Ovary (tissue), 7 donors: ENCODE measurements at regions not wholly inside any gene's neighbourhood (a gene's known extent, or its start where the extent isn't known, plus 50 kb on each side); places are given as distances from the start of the nearest gene placed in this dataset.

Experiments used
- DNase-seq, 5 donors: peaks; one replicate each; pipeline ENCODE4 v3.0.0-alpha.2; 2019 to 2020
- H3K27ac ChIP-seq, 2 donors: fragments of 200-600 bp; one replicate each; pipeline versions ENCODE4 v1.5.1 to v1.8.0; 2019 to 2022
- H3K27me3 ChIP-seq: fragments of 200-600 bp; one replicate; pipeline ENCODE4 v1.8.0; 2022
- H3K36me3 ChIP-seq: fragments of 200-600 bp; sonication (generic); one replicate; pipeline ENCODE4 v1.5.1; 2019
- H3K4me1 ChIP-seq: one replicate; pipeline ENCODE4 v1.8.1; 2013; ENCODE audit warnings: mild to moderate bottlenecking, moderate library complexity; ENCODE audit not compliant: insufficient read depth
- H3K4me3 ChIP-seq: fragments of 200-600 bp; sonication (generic); one replicate; pipeline ENCODE4 v1.5.1; 2017
- H3K9me3 ChIP-seq, 2 donors: fragments of 200-600 bp in 1 of 2; sonication (generic) in 1 of 2; one replicate each; pipeline versions ENCODE4 v1.5.1 to v1.8.1; 2013 to 2019; ENCODE audit warnings: mild to moderate bottlenecking in 1 of 2, moderate library complexity in 1 of 2
- EP300 ChIP-seq: sonication (generic); formaldehyde crosslinking; IDR thresholded peaks from one replicate; pipeline ENCODE4 v1.6.1; 2017; ENCODE audit warnings: antibody characterized with exemption
- POLR2A ChIP-seq: fragments of 450-650 bp; IDR thresholded peaks from one replicate; pipeline ENCODE4 v1.6.1; 2017; ENCODE audit warnings: antibody characterized with exemption, mild to moderate bottlenecking, moderate library complexity
- WGBS, 3 donors: extraction: QIAGEN DNeasy Blood & Tissue Kit in 1 of 3; methylation state at CpG; one replicate each; pipeline versions ENCODE4 v1.1.5 to v1.1.7; 2013 to 2017; 5-methylcytosine and 5-hydroxymethylcytosine counted together
- intact Hi-C, 4 donors: fragments of 100-400 bp; cut with DNase I; formaldehyde crosslinking; loops; one replicate each; pipeline versions ENCODE4 v1.11.0 to v1.15.1; 2022 to 2023
- TF ChIP-seq, protein P1 (sequence below), 3 donors: fragments of 450-650 bp in 2 of 3; fragments of 200-600 bp in 1 of 3; IDR thresholded peaks; one replicate each; pipeline versions ENCODE4 v1.5.1 to v1.8.0; 2016 to 2022; ENCODE audit warnings: antibody characterized with exemption in 3 of 3, mild to moderate bottlenecking in 1 of 3
- donor health status: DM: no; HTN: no; CAD: no; lungs with moderate emphysema.
- donor health status: DM: no; HTN: no; CAD: no.
- donor health status: Bipolar disorder and iron deficiency.
- donor health status: DM: no; HTN: no; CAD: no.
- donor health status: DM: yes; HTN: yes; CAD: no.

DNA sequence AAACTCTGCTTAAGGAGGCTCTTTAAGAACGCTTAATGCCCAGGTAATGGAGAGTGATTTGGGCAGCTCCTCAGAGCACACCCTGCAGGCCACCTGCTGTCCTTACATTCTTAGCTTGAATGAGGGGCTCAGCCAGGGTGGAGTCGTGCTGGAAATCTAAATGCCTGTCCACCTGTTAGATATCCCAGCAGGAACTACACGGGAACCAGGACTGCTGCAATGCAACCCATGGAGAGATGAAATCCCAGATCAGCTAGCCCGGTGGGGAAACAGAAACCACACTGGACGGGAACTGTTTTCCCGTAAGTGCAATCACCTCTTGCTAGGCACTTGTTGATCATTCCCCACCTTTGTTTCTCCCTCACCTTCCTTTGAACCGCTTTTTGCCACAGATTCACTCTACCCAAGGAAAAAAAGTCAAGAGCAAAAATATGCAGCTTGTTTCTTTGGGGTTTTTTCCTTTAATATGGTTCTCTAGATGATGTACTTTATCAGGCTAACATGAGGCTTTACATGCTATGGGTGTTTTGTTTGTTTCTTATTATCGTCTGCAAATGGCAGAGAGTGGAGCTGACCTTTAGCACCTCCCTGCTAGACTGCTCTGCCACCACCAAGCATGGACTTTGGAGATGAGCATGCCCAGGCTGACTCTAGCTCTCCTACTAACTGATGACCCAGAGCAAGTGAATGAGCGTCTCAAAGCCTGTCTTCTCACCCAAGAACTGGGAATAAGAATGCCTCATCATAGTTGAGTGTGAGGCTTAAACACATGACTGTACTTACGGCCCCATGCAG lies 125.9 kb upstream of the TNFAIP3 start:
- Histone ChIP-seq H3K9me3 (no peaks in the 10 kb centered on the region), H3K4me3 (no peak overlapping the region), H3K36me3 (no peaks in the 10 kb centered on the region), H3K4me1 (peaks cover 11% of the 10 kb centered on the region), H3K27me3 (no peaks in the 10 kb centered on the region), H3K27ac (no peak overlapping the region)
- whole genome bisulfite sequencing, 3 donors = 89 to 93% (median 90%) methylated on average over 10 of the region's 10 CpGs
- intact Hi-C loops = no loop called here
- no peak for TF ChIP-seq EP300
- TF ChIP-seq, protein P1, sequence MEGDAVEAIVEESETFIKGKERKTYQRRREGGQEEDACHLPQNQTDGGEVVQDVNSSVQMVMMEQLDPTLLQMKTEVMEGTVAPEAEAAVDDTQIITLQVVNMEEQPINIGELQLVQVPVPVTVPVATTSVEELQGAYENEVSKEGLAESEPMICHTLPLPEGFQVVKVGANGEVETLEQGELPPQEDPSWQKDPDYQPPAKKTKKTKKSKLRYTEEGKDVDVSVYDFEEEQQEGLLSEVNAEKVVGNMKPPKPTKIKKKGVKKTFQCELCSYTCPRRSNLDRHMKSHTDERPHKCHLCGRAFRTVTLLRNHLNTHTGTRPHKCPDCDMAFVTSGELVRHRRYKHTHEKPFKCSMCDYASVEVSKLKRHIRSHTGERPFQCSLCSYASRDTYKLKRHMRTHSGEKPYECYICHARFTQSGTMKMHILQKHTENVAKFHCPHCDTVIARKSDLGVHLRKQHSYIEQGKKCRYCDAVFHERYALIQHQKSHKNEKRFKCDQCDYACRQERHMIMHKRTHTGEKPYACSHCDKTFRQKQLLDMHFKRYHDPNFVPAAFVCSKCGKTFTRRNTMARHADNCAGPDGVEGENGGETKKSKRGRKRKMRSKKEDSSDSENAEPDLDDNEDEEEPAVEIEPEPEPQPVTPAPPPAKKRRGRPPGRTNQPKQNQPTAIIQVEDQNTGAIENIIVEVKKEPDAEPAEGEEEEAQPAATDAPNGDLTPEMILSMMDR (IDR thresholded peaks at IDR 0.05) = no peak
- DNase-seq = no peak

DNA sequence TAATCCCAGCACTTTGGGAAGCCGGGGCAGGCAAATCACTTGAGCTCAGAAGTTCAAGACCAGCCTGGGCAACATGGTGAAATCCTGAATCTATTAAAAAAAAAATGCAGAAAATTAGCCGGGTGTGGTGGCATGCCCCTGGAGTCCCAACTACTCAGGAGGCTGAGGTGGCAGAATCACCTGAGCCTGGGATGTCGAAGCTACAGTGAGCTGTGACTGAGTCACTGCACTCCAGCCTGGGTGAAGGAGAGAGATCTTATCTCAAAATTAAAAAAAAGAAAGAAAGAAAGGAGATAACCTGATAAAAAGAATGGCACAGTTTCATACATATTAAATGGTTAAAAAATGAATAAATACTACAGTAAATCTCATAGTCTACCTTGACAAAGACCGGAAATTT lies 123.6 kb upstream of the TNFAIP3 start:
- 95 to 97% (median 95%) methylated on average over 4 of the region's 4 CpGs for whole genome bisulfite sequencing, 3 donors

DNA sequence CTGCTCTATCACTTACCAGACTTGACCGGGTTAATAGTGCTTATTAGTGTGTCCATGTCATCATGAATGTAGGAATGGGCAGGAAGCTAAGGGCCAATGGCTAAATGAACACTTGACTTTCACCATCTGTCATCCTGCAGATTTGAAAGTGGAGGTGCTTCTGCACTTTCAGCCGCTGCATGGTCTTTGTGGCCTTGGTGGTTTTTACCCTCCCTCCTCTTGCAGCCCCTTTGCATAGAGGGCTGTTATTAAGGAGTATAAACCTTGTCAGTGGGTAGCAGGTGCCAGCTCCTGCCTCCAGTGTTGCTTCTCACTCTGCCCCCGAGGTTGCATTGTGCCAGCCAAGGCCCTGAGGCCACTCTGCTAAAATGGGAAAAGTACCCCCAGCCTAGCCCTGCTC lies 122.2 kb upstream of the TNFAIP3 start:
- H3K4me3 ChIP-seq = no peak overlapping the region
- TF ChIP-seq, protein P1 (IDR thresholded peaks at IDR 0.05) = no peak
- TF ChIP-seq POLR2A (no peak), EP300 (no peak)
- intact Hi-C loops = no loop called here
- H3K27me3 ChIP-seq = no peaks in the 10 kb centered on the region
- H3K36me3 ChIP-seq = no peaks in the 10 kb centered on the region
- H3K9me3 ChIP-seq = no peaks in the 10 kb centered on the region
- peak overlapping the region in 1 of 2 donors; percentile 54 for H3K27ac ChIP-seq
- H3K4me1 ChIP-seq = peaks cover 15% of the 10 kb centered on the region
- DNase-seq = no peak
- 80 to 93% (median 84%) methylated on average over 3 of the region's 3 CpGs for WGBS, 3 donors

More for the DNA sequence above, 123.6 kb upstream of the TNFAIP3 start:
- Histone ChIP-seq H3K27me3 (no peaks in the 10 kb centered on the region), H3K9me3 (no peaks in the 10 kb centered on the region), H3K36me3 (no peaks in the 10 kb centered on the region), H3K4me1 (peaks cover 13% of the 10 kb centered on the region), H3K4me3 (no peak overlapping the region), H3K27ac (no peak overlapping the region)
- no peak for DNase-seq
- no peak for TF ChIP-seq POLR2A
- TF ChIP-seq, protein P1 (IDR thresholded peaks at IDR 0.05) = no peak
- TF ChIP-seq EP300 = no peak
- intact Hi-C loops = no loop called here

DNA sequence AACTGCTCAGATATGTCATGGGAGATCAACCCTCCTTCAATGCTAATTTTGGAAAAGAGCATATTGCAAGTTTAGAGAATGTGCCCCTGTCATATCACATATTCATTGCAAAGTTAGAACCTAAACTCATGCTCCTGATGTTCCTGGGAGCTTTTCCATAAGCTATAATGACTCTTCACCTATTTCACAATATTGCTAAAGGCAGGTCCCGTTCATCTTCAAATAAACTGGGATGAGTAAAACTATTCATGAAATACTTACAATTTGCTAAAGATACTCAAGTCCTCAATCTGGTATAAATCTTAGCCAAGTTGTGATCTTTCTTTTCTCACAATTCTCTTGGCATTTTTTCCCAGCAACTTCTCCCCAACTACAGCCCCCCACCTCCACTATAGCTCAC lies 121.7 kb upstream of the TNFAIP3 start:
- Histone ChIP-seq H3K4me1 (peaks cover 15% of the 10 kb centered on the region), H3K36me3 (no peaks in the 10 kb centered on the region), H3K27me3 (no peaks in the 10 kb centered on the region), H3K27ac (peak overlapping the region in 1 of 2 donors; percentile 54), H3K4me3 (no peak overlapping the region), H3K9me3 (no peaks in the 10 kb centered on the region)
- WGBS, 3 donors = 17 to 21% (median 20%) methylated on average over 1 of the region's 1 CpG
- intact Hi-C loops = no loop called here
- no peak for DNase-seq
- TF ChIP-seq, protein P1 (IDR thresholded peaks at IDR 0.05) = no peak
- TF ChIP-seq EP300 (no peak), POLR2A (no peak)
